ENCODE measurements at regions not wholly inside any gene's neighbourhood (a gene's known extent, or its start where the extent isn't known, plus 50 kb on each side); places are given as distances from the start of the nearest gene placed in this dataset.

DNA sequence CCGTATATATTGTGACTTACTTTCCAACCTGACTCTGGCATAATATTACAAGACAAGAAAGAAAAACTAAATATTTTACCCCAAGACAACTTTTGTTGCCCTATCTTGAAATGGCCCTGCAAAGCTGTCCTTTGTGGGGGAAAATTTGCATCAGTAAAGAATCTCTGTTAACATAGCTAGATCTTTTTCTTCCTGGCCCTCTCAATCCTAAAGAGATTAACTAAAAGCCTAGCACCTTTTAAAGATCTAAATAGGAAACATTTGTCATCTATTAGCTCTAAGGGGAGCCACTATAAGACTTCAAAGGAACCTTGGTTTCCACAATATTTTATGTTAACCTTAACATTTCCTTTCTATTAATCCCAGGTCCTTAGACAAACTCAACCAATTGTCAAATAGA is 199.0 kb upstream of the SLITRK3 start:
- ATAC-seq: no peak
- H3K9me3 ChIP-seq: no peaks in the 10 kb centered on the region
- H3K4me1 ChIP-seq: no peaks in the 10 kb centered on the region
- WGBS (ENCODE audit: insufficient coverage, low coverage, low lambda C conversion rate, missing lambda C conversion rate): 58% methylated on average over 1 of the region's 1 CpG
- intact Hi-C loops (cut with DNase I): no loop called here
- TF ChIP-seq, protein P1, sequence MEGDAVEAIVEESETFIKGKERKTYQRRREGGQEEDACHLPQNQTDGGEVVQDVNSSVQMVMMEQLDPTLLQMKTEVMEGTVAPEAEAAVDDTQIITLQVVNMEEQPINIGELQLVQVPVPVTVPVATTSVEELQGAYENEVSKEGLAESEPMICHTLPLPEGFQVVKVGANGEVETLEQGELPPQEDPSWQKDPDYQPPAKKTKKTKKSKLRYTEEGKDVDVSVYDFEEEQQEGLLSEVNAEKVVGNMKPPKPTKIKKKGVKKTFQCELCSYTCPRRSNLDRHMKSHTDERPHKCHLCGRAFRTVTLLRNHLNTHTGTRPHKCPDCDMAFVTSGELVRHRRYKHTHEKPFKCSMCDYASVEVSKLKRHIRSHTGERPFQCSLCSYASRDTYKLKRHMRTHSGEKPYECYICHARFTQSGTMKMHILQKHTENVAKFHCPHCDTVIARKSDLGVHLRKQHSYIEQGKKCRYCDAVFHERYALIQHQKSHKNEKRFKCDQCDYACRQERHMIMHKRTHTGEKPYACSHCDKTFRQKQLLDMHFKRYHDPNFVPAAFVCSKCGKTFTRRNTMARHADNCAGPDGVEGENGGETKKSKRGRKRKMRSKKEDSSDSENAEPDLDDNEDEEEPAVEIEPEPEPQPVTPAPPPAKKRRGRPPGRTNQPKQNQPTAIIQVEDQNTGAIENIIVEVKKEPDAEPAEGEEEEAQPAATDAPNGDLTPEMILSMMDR (IDR thresholded peaks at IDR 0.05): no peak
- DNase-seq: no peak
- H3K4me3 ChIP-seq: no peak overlapping the region
- H3K27ac ChIP-seq: no peak overlapping the region
- no peaks in the 10 kb centered on the region for H3K36me3 ChIP-seq
- no peaks in the 10 kb centered on the region for H3K27me3 ChIP-seq

DNA sequence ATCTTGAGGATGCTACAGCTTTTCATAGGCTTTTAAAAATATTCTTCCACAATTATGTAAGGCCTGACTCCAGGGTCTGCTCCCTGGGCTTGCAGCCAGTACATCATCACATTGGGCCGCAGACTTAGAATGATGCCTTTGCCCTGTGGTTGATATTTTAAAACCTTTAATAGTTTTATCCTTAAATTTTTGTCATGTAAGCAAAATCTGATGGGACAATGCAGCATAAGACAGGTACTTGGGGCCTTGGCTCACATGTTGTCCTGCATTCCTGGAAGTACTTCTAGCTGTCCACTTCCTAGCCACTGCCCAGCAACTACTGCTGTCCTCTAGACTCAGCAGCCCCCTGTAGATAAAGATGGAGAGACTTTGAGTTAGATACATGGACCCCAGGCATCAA is 197.3 kb upstream of the SLITRK3 start:
- H3K9me3 ChIP-seq: no peaks in the 10 kb centered on the region

DNA sequence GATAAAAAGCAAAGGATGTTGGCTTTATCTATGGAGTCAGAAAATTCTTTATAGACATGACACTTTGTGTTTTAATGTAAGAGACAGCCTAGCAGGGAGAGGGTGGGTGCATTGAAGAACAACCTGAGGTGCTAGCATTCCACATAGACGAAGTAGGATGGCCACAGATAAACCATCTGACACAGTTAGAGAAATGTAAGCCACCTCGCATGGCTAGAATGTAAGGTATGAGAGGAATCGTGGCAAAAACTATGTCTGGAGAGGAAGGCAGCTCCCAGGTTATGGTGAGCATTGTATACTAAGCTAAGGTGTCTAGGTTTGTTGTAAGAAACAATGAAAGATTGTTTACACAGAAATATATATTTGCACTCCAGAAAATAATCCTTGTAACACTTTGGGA is 194.0 kb upstream of the SLITRK3 start:
- no peak overlapping the region for H3K4me3 ChIP-seq
- 57% methylated on average over 3 of the region's 3 CpGs for WGBS (ENCODE audit: insufficient coverage, low coverage, low lambda C conversion rate, missing lambda C conversion rate)
- no peaks in the 10 kb centered on the region for H3K36me3 ChIP-seq
- no peak for TF ChIP-seq POLR2A (IDR thresholded peaks at IDR 0.05)
- TF ChIP-seq, protein P1 (IDR thresholded peaks at IDR 0.05): no peak
- H3K4me1 ChIP-seq: no peaks in the 10 kb centered on the region
- DNase-seq (no peak), ATAC-seq (no peak)
- H3K9me3 ChIP-seq: no peaks in the 10 kb centered on the region
- no peaks in the 10 kb centered on the region for H3K27me3 ChIP-seq
- no peak overlapping the region for H3K27ac ChIP-seq
- intact Hi-C loops (cut with DNase I): no loop called here

More for the DNA sequence above, 197.3 kb upstream of the SLITRK3 start:
- Histone ChIP-seq H3K36me3 (no peaks in the 10 kb centered on the region), H3K4me3 (no peak overlapping the region), H3K4me1 (no peaks in the 10 kb centered on the region), H3K27me3 (no peaks in the 10 kb centered on the region), H3K27ac (no peak overlapping the region)
- DNase-seq (no peak), ATAC-seq (no peak)
- WGBS (ENCODE audit: insufficient coverage, low coverage, low lambda C conversion rate, missing lambda C conversion rate): 100% methylated on average over 1 of the region's 1 CpG
- TF ChIP-seq POLR2A (IDR thresholded peaks at IDR 0.05): no peak
- TF ChIP-seq, protein P1 (IDR thresholded peaks at IDR 0.05): no peak
- intact Hi-C loops (cut with DNase I): no loop called here

DNA sequence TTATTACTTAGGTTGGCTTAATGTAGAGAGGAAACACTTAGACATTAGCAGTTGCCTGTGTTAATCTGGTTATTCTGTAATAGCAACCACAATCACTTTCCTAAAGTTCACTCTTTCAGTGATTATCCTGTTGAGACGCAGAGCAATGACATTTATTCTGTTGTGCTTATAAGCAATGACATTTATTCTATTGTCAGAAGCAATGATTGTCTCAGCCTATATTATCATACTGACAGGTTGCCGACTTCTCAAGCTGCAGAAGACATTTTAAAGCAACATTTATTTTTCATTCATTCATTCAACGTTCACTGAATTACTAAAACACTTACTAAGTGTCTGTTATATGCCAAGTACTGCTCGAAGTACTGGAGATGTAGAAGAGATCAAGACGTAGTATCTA is 193.5 kb upstream of the SLITRK3 start:
- Histone ChIP-seq H3K27ac (no peak overlapping the region), H3K9me3 (no peaks in the 10 kb centered on the region), H3K36me3 (no peaks in the 10 kb centered on the region), H3K4me1 (no peaks in the 10 kb centered on the region), H3K27me3 (no peaks in the 10 kb centered on the region), H3K4me3 (no peak overlapping the region)
- TF ChIP-seq, protein P1 (IDR thresholded peaks at IDR 0.05): no peak
- TF ChIP-seq POLR2A (IDR thresholded peaks at IDR 0.05): no peak
- ATAC-seq (no peak), DNase-seq (no peak)
- WGBS (ENCODE audit: insufficient coverage, low coverage, low lambda C conversion rate, missing lambda C conversion rate): 50% methylated on average over 5 of the region's 5 CpGs
- intact Hi-C loops (cut with DNase I): no loop called here

DNA sequence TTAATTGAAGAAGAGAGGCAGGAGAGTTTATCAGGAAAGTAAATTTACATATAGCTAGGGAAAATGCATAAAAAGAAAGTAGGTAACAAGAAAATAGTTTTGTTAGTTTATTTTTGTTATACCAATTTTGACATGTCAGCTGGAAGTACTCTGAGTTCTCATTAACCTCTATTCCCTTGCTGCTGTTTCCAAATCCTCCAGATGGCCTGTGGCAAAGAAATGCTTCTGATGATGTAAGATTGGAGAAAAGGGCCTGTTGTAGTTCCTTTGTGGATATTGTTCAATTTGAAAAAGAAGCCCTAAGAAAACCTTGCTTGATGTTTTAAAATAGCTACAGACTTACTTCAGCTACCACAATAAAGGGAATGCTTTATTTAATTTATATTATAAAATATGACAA is 192.9 kb upstream of the SLITRK3 start:
- Histone ChIP-seq H3K36me3 (no peaks in the 10 kb centered on the region), H3K27me3 (no peaks in the 10 kb centered on the region), H3K27ac (no peak overlapping the region), H3K4me3 (no peak overlapping the region), H3K9me3 (no peaks in the 10 kb centered on the region), H3K4me1 (no peaks in the 10 kb centered on the region)
- intact Hi-C loops (cut with DNase I): no loop called here
- TF ChIP-seq, protein P1 (IDR thresholded peaks at IDR 0.05): no peak
- TF ChIP-seq POLR2A (IDR thresholded peaks at IDR 0.05): no peak
- no peak for ATAC-seq
- no peak for DNase-seq

Measured in right lobe of liver (tissue), 6 donors.